ENCODE measurements at regions not wholly inside any gene's neighbourhood (a gene's known extent, or its start where the extent isn't known, plus 50 kb on each side); places are given as distances from the start of the nearest gene placed in this dataset.

- TF ChIP-seq KLF16 (IDR thresholded peaks at IDR 0.05) (no peak), EZH2 (IDR thresholded peaks at IDR 0.05; ENCODE audit: borderline replicate concordance, low read depth, low read length) (no peak), CTCF (IDR thresholded peaks at IDR 0.05 in 2 of 3, conservative IDR thresholded peaks at IDR 0.05 in 1 of 3; ENCODE audit: insufficient read depth in 2 of 3, low read depth in 1 of 3, low read length in 3 of 3) (peak in 1 of 3 experiments; percentile 25; a peak in 1 of 6 replicates), MBD2 (IDR thresholded peaks at IDR 0.05; ENCODE audit: borderline replicate concordance, low read depth) (no peak), ZBTB2 (IDR thresholded peaks at IDR 0.05) (no peak), ID3 (CRISPR knock-in tag; IDR thresholded peaks at IDR 0.05) (no peak), ID3 (tag; IDR thresholded peaks at IDR 0.05) (no peak), TFAM (CRISPR knock-in tag; conservative IDR thresholded peaks at IDR 0.05) (no peak)
Observed at GRCh38 chr10:71010730-71011129, 122.4 kb upstream of the PCBD1 start.

All from K562 (cell line).